ENCODE measurements at regions not wholly inside any gene's neighbourhood (a gene's known extent, or its start where the extent isn't known, plus 50 kb on each side); places are given as distances from the start of the nearest gene placed in this dataset.

GRCh38 chr16:61364990-61365389, 671.2 kb downstream of the CDH8 start:
- TF ChIP-seq CTCF (CRISPR knock-in tag; IDR thresholded peaks at IDR 0.05): no peak
- no peak for TF ChIP-seq TARDBP (CRISPR knock-in tag; IDR thresholded peaks at IDR 0.05)
- TF ChIP-seq SUZ12 (IDR thresholded peaks at IDR 0.05; ENCODE audit: low read depth, low read length): no peak
- TF ChIP-seq CREB3 (CRISPR knock-in tag; IDR thresholded peaks at IDR 0.05): no peak
- no peak for TF ChIP-seq IKZF1 (IDR thresholded peaks at IDR 0.05)
- no peak for TF ChIP-seq MXI1 (IDR thresholded peaks at IDR 0.05; ENCODE audit: borderline replicate concordance, low read depth, low read length)
- TF ChIP-seq EP300 (IDR thresholded peaks at IDR 0.05; ENCODE audit: low read depth in 2 of 2, low read length in 2 of 2): no peak
- no peak for TF ChIP-seq EP300 (CRISPR knock-in tag; IDR thresholded peaks at IDR 0.05; ENCODE audit: borderline replicate concordance)

All from HepG2 (cell line).